ES-I3 (cell line): ENCODE measurements at regions not wholly inside any gene's neighbourhood (a gene's known extent, or its start where the extent isn't known, plus 50 kb on each side); places are given as distances from the start of the nearest gene placed in this dataset.

Source experiments
- H3K36me3 ChIP-seq: 2 replicates; pipeline ENCODE4 v1.6.1; 2013; ENCODE audit warnings: mild to moderate bottlenecking, low read length, control low read depth, moderate library complexity; ENCODE audit not compliant: insufficient read depth
- H3K4me1 ChIP-seq: 2 replicates; pipeline ENCODE4 v1.6.1; 2013; ENCODE audit warnings: mild to moderate bottlenecking, control low read depth, low read length; ENCODE audit not compliant: insufficient read depth
- H3K9ac ChIP-seq: 2 replicates; pipeline ENCODE4 v1.6.1; 2013; ENCODE audit warnings: low read depth, mild to moderate bottlenecking, low read length, moderate library complexity
- H3K9me3 ChIP-seq: 2 replicates; pipeline ENCODE4 v1.6.1; 2013; ENCODE audit warnings: mild to moderate bottlenecking, low read length, moderate library complexity; ENCODE audit not compliant: control insufficient read depth, insufficient read depth

- Histone ChIP-seq H3K9me3 (0 out of 2 replicates have a peak, but pooled peaks cover 3% of the 10 kb centered on the region), H3K9ac (no peak overlapping the region), H3K36me3 (no peaks in the 10 kb centered on the region), H3K4me1 (peaks cover 11% of the 10 kb centered on the region)
Observed at GRCh38 chr5:145493435-145493834, 341.7 kb downstream of the PRELID2 start.

DNA sequence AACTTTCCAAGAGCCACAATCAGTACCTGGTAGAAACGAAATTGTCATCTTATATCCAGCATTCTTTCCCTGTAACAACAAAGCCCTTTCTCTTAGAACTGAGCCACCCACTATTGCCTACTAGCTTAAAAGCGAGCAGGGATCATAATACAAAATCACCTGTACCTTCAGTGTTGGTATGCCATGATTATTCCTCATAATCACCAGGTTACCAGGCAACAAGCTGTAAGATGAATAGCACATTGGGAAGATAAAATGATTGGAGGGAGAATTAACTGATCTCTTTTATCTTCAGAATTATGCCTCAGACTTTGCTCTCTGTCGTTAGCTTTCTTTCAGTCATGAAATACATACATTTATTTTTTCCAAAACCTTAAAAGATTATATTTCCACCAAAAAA, 345.6 kb downstream of the PRELID2 start:
- H3K9me3 ChIP-seq, result no peaks in the 10 kb centered on the region
- H3K36me3 ChIP-seq, result no peaks in the 10 kb centered on the region
- H3K9ac ChIP-seq, result no peak overlapping the region
- no peaks in the 10 kb centered on the region for H3K4me1 ChIP-seq

GRCh38 chr5:145484158-145484557, 351.0 kb downstream of the PRELID2 start:
- Histone ChIP-seq H3K9ac (no peak overlapping the region), H3K36me3 (no peaks in the 10 kb centered on the region), H3K9me3 (no peaks in the 10 kb centered on the region), H3K4me1 (peaks cover 6% of the 10 kb centered on the region)

DNA sequence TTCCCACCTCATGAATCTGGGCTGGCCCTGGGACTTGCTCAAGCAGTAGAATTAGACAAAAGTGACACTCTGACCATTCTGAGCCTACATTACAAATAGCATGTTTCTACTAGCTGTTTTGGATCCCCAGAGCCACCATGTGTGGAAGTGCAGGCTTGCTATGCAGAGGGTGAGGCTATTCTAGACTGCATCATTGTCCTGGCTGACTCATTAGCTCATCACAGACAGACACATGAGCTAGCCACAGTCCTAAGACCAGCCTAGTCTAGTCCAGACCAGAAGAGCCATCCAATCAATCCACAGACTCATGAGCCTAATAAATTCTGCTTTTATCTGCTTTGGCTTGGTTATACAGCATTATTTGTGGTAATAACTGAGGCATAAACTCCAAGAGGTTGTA, 351.9 kb downstream of the PRELID2 start:
- H3K9ac ChIP-seq, result no peak overlapping the region
- no peaks in the 10 kb centered on the region for H3K9me3 ChIP-seq
- H3K36me3 ChIP-seq, result no peaks in the 10 kb centered on the region
- H3K4me1 ChIP-seq, result peaks cover 11% of the 10 kb centered on the region

DNA sequence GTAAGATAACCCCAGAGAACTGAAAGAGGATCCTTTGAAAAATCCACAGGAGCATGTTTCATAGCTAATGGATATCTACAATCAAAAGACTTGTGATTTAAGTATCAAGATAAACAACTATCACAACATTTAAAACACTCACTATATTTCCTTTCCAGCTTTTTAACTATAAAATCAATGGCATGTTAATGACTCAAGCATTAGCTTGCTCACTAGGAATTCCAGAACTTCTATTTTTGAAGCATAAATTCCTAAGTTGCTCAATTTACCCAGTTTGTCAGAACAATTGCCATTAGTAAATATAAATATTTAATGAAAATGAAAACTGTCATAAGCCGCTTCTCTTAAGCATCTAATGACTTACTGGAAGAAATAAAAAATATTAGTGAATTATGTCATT, 355.3 kb downstream of the PRELID2 start:
- H3K36me3 ChIP-seq, result no peaks in the 10 kb centered on the region

DNA sequence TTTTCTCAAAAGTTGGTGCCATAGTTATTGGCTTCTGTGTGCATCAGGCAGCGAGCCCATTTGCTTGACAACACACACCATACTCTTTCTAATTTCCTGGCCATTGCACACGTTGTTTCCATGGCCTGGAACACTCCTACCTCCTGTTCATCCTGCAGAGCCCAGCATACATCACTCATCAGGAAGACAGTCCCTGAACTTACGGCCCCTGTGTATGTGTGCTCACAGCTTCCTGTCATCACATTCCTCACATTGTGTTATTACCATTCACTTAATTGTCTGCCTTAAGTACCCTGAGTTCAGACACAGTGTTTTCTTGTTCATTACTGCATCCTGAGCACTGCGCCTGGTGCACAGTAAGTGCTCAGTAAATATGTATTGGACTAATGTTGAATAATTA, 355.9 kb downstream of the PRELID2 start:
- H3K9ac ChIP-seq, result no peak overlapping the region
- peaks cover 11% of the 10 kb centered on the region for H3K4me1 ChIP-seq
- no peaks in the 10 kb centered on the region for H3K36me3 ChIP-seq
- H3K9me3 ChIP-seq, result no peaks in the 10 kb centered on the region

More for the DNA sequence above, 355.3 kb downstream of the PRELID2 start:
- Histone ChIP-seq H3K4me1 (peaks cover 11% of the 10 kb centered on the region), H3K9me3 (no peaks in the 10 kb centered on the region), H3K9ac (no peak overlapping the region)

- Histone ChIP-seq H3K9ac (no peak overlapping the region), H3K4me1 (peaks cover 11% of the 10 kb centered on the region), H3K9me3 (no peaks in the 10 kb centered on the region), H3K36me3 (no peaks in the 10 kb centered on the region)
Observed at GRCh38 chr5:145478651-145479050, 356.5 kb downstream of the PRELID2 start.

- H3K9ac ChIP-seq, result no peak overlapping the region
- no peaks in the 10 kb centered on the region for H3K4me1 ChIP-seq
- H3K9me3 ChIP-seq, result no peaks in the 10 kb centered on the region
- H3K36me3 ChIP-seq, result no peaks in the 10 kb centered on the region
Observed at GRCh38 chr5:145473042-145473642, 362.0 kb downstream of the PRELID2 start.

GRCh38 chr5:145471831-145472612, 363.1 kb downstream of the PRELID2 start:
- no peaks in the 10 kb centered on the region for H3K4me1 ChIP-seq
- no peak overlapping the region for H3K9ac ChIP-seq
- no peaks in the 10 kb centered on the region for H3K9me3 ChIP-seq
- no peaks in the 10 kb centered on the region for H3K36me3 ChIP-seq

- Histone ChIP-seq H3K9ac (no peak overlapping the region), H3K36me3 (no peaks in the 10 kb centered on the region), H3K4me1 (no peaks in the 10 kb centered on the region), H3K9me3 (no peaks in the 10 kb centered on the region)
Observed at GRCh38 chr5:145471026-145471425, 364.1 kb downstream of the PRELID2 start.

DNA sequence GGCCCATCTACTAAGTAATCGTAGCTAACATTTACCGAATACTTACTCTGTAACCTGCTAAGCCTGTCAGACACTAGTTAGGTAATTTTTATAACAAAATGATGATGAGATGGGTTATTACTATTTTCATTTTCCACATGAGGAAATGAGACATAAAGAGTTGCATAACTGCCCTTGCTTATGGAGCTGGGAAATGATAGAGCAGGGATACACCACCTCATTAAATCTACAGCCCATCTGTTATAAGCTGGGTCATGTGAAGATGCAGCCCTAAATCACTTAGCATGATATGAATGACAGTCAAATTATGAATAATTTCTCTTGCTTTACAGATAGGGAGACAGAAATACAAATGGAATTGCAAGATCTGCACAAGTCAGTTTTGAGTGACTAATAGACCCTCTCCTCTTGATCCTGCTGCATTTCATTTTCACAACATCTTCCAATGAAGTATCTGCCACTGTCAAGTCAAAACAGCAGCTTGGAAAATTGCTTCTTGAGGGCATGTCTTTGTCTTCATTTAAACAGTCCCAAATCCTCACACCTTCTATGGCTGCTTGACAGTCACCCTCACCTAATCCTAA, 364.7 kb downstream of the PRELID2 start:
- H3K4me1 ChIP-seq, result no peaks in the 10 kb centered on the region
- H3K9me3 ChIP-seq, result no peaks in the 10 kb centered on the region
- no peak overlapping the region for H3K9ac ChIP-seq
- H3K36me3 ChIP-seq, result no peaks in the 10 kb centered on the region

GRCh38 chr5:145467446-145467845, 367.7 kb downstream of the PRELID2 start:
- H3K36me3 ChIP-seq, result no peaks in the 10 kb centered on the region
- H3K9ac ChIP-seq, result no peak overlapping the region
- H3K4me1 ChIP-seq, result no peaks in the 10 kb centered on the region
- no peaks in the 10 kb centered on the region for H3K9me3 ChIP-seq

- no peak overlapping the region for H3K9ac ChIP-seq
- H3K36me3 ChIP-seq, result no peaks in the 10 kb centered on the region
- H3K4me1 ChIP-seq, result no peaks in the 10 kb centered on the region
- no peaks in the 10 kb centered on the region for H3K9me3 ChIP-seq
Observed at GRCh38 chr5:145466533-145466932, 368.6 kb downstream of the PRELID2 start.

GRCh38 chr5:145465474-145466263, 369.5 kb downstream of the PRELID2 start:
- Histone ChIP-seq H3K4me1 (no peaks in the 10 kb centered on the region), H3K9ac (no peak overlapping the region), H3K9me3 (no peaks in the 10 kb centered on the region), H3K36me3 (no peaks in the 10 kb centered on the region)
